GM19238 (cell line): ENCODE measurements at regions not wholly inside any gene's neighbourhood (a gene's known extent, or its start where the extent isn't known, plus 50 kb on each side); places are given as distances from the start of the nearest gene placed in this dataset.

ENCODE experiments used
- DNase-seq: peaks from one replicate; pipeline ENCODE4 v3.0.0; 2011; ENCODE audit warnings: low spot score; ENCODE audit not compliant: insufficient read length

- DNase-seq = no peak
Measured at GRCh38 chr10:43978091-43978490, 329.4 kb upstream of the ZNF32 start.

GRCh38 chr10:43976292-43976691 is 327.6 kb upstream of the ZNF32 start:
- DNase-seq = no peak

GRCh38 chr10:43973801-43974200 is 325.1 kb upstream of the ZNF32 start:
- DNase-seq = no peak

- no peak for DNase-seq
Measured at GRCh38 chr10:43972976-43973647, 324.4 kb upstream of the ZNF32 start.

- DNase-seq = no peak
Measured at GRCh38 chr10:43971981-43972380, 323.3 kb upstream of the ZNF32 start.

GRCh38 chr10:43971306-43971705 is 322.6 kb upstream of the ZNF32 start:
- DNase-seq = no peak

- no peak for DNase-seq
Measured at GRCh38 chr10:43970717-43971116, 322.0 kb upstream of the ZNF32 start.

GRCh38 chr10:43970018-43970698 is 321.5 kb upstream of the ZNF32 start:
- no peak for DNase-seq

- no peak for DNase-seq
Measured at GRCh38 chr10:43969506-43969905, 320.8 kb upstream of the ZNF32 start.

GRCh38 chr10:43968961-43969360 is 320.3 kb upstream of the ZNF32 start:
- DNase-seq = no peak

- DNase-seq = no peak
Measured at GRCh38 chr10:43968076-43968475, 319.4 kb upstream of the ZNF32 start.

GRCh38 chr10:43966571-43966965 is 317.9 kb upstream of the ZNF32 start:
- no peak for DNase-seq

- no peak for DNase-seq
Measured at GRCh38 chr10:43965918-43966570, 317.4 kb upstream of the ZNF32 start.

- DNase-seq = no peak
Measured at GRCh38 chr10:43965033-43965917, 316.6 kb upstream of the ZNF32 start.

- no peak for DNase-seq
Measured at GRCh38 chr10:43964486-43964885, 315.8 kb upstream of the ZNF32 start.

- no peak for DNase-seq
Measured at GRCh38 chr10:43963793-43964425, 315.2 kb upstream of the ZNF32 start.

GRCh38 chr10:43963379-43963778 is 314.7 kb upstream of the ZNF32 start:
- no peak for DNase-seq

GRCh38 chr10:43962346-43963191 is 313.9 kb upstream of the ZNF32 start:
- DNase-seq = no peak

GRCh38 chr10:43961523-43962345 is 313.1 kb upstream of the ZNF32 start:
- no peak for DNase-seq
